ENCODE measurements at regions not wholly inside any gene's neighbourhood (a gene's known extent, or its start where the extent isn't known, plus 50 kb on each side); places are given as distances from the start of the nearest gene placed in this dataset.

- TF ChIP-seq CTCF (IDR thresholded peaks at IDR 0.05; ENCODE audit: poor library complexity, severe bottlenecking) (no peak), EZH2 (IDR thresholded peaks at IDR 0.05; ENCODE audit: borderline replicate concordance, insufficient read depth, low read length, poor library complexity, severe bottlenecking) (no peak), RAD21 (conservative IDR thresholded peaks at IDR 0.05) (no peak), EP300 (conservative IDR thresholded peaks at IDR 0.05; ENCODE audit: poor library complexity, severe bottlenecking) (no peak), POLR2AphosphoS5 (IDR thresholded peaks at IDR 0.05) (no peak), REST (IDR thresholded peaks at IDR 0.05; ENCODE audit: borderline replicate concordance) (no peak), MXI1 (conservative IDR thresholded peaks at IDR 0.05; ENCODE audit: poor library complexity, severe bottlenecking) (no peak)
These were observed 56.1 kb upstream of the CPNE4 start for GRCh38 chr3:132090921-132091320.

Measured in neural cell (in vitro differentiated cells).